Upper lobe of left lung (tissue), 6 donors: ENCODE measurements at regions not wholly inside any gene's neighbourhood (a gene's known extent, or its start where the extent isn't known, plus 50 kb on each side); places are given as distances from the start of the nearest gene placed in this dataset.

Experiments
- ATAC-seq, 2 donors: fragments of 200-7000 bp; cut with Tn5 transposase; one replicate each; pipeline ENCODE4 v1.9.1; 2022; ENCODE audit warnings: mild to moderate bottlenecking in 2 of 2, moderate library complexity in 2 of 2; ENCODE audit not compliant: low FRiP score in 2 of 2
- DNase-seq, 2 donors: peaks; one replicate each; pipeline ENCODE4 v3.0.0-alpha.2; 2019 to 2020
- H3K27ac ChIP-seq, 4 donors: fragments of 200-600 bp; sonication (generic); one replicate each; pipeline ENCODE4 v1.5.1; 2016 to 2019
- H3K27me3 ChIP-seq, 4 donors: fragments of 200-600 bp; sonication (generic); one replicate each; pipeline ENCODE4 v1.5.1; 2017 to 2019
- H3K36me3 ChIP-seq, 4 donors: fragments of 200-600 bp; sonication (generic); one replicate each; pipeline ENCODE4 v1.5.1; 2016 to 2019
- H3K4me1 ChIP-seq, 4 donors: fragments of 200-600 bp; sonication (generic); one replicate each; pipeline ENCODE4 v1.5.1; 2018 to 2019
- H3K4me3 ChIP-seq, 4 donors: fragments of 200-600 bp; sonication (generic); one replicate each; pipeline ENCODE4 v1.5.1; 2017 to 2019; ENCODE audit warnings: mild to moderate bottlenecking in 2 of 4, moderate library complexity in 1 of 4
- H3K9me3 ChIP-seq, 4 donors: fragments of 200-600 bp; sonication (generic); one replicate each; pipeline ENCODE4 v1.5.1; 2018 to 2019
- EP300 ChIP-seq, 4 donors: sonication (generic); formaldehyde crosslinking; IDR thresholded peaks; one replicate each; pipeline ENCODE4 v1.5.1; 2017; ENCODE audit warnings: antibody characterized with exemption in 4 of 4, control low read depth in 2 of 4
- POLR2A ChIP-seq, 4 donors: fragments of 450-650 bp; IDR thresholded peaks; one replicate each; pipeline ENCODE4 v1.5.1; 2016 to 2017; ENCODE audit warnings: antibody characterized with exemption in 4 of 4, mild to moderate bottlenecking in 2 of 4
- POLR2AphosphoS5 ChIP-seq, 2 donors: sonication (generic); formaldehyde crosslinking; IDR thresholded peaks; one replicate each; pipeline ENCODE4 v1.5.1; 2017; ENCODE audit warnings: antibody characterized with exemption in 2 of 2
- WGBS, 2 donors: methylation state at CpG; one replicate each; pipeline ENCODE4 v1.1.5; 2017 to 2018; 5-methylcytosine and 5-hydroxymethylcytosine counted together
- TF ChIP-seq, protein P1 (sequence below), 6 experiments: fragments of 450-650 bp in 4 of 6; fragments of 200-600 bp in 2 of 6; sonication (generic) in 2 of 6; IDR thresholded peaks; one replicate each; pipeline ENCODE4 v1.5.1; 2016 to 2019; ENCODE audit warnings: antibody characterized with exemption in 6 of 6
- donor health status: DM: no; HTN: no; CAD: no; lungs with moderate emphysema.
- donor health status: DM: no; HTN: yes; CAD: no; lungs with severe emphysema.

DNA sequence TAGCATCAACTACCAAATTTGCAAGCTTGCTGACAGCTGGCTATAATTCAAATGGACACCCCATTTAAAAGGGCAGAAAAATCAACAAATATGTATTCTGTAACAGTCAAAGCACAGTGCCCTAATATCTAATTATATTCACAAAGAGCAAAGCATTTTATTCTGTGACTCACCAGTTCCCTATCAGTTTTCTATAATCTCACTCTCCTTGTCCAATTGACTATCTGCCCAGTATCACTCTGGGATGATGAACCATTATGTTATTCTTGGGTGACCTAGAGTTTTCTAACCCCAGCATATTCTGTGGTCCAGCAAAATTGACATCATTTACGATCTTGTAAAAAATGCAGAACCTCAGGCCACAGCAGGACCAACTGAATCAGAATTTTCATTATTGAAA, 82.0 kb upstream of the FREM3 start:
- Histone ChIP-seq H3K4me1 (no peaks in the 10 kb centered on the region), H3K27me3 (no peaks in the 10 kb centered on the region), H3K36me3 (no peaks in the 10 kb centered on the region), H3K9me3 (peaks cover 0 to 6% (median 0%) of the 10 kb centered on the region in 4 donors), H3K27ac (no peak overlapping the region), H3K4me3 (no peak overlapping the region)
- DNase-seq (no peak), ATAC-seq (no peak)
- 83 to 84% methylated on average over 1 of the region's 1 CpG for WGBS, 2 donors
- TF ChIP-seq POLR2A (IDR thresholded peaks at IDR 0.05) = no peak
- TF ChIP-seq, protein P1, sequence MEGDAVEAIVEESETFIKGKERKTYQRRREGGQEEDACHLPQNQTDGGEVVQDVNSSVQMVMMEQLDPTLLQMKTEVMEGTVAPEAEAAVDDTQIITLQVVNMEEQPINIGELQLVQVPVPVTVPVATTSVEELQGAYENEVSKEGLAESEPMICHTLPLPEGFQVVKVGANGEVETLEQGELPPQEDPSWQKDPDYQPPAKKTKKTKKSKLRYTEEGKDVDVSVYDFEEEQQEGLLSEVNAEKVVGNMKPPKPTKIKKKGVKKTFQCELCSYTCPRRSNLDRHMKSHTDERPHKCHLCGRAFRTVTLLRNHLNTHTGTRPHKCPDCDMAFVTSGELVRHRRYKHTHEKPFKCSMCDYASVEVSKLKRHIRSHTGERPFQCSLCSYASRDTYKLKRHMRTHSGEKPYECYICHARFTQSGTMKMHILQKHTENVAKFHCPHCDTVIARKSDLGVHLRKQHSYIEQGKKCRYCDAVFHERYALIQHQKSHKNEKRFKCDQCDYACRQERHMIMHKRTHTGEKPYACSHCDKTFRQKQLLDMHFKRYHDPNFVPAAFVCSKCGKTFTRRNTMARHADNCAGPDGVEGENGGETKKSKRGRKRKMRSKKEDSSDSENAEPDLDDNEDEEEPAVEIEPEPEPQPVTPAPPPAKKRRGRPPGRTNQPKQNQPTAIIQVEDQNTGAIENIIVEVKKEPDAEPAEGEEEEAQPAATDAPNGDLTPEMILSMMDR (IDR thresholded peaks at IDR 0.05) = no peak
- no peak for TF ChIP-seq EP300 (IDR thresholded peaks at IDR 0.05)
- no peak for TF ChIP-seq POLR2AphosphoS5 (IDR thresholded peaks at IDR 0.05)

DNA sequence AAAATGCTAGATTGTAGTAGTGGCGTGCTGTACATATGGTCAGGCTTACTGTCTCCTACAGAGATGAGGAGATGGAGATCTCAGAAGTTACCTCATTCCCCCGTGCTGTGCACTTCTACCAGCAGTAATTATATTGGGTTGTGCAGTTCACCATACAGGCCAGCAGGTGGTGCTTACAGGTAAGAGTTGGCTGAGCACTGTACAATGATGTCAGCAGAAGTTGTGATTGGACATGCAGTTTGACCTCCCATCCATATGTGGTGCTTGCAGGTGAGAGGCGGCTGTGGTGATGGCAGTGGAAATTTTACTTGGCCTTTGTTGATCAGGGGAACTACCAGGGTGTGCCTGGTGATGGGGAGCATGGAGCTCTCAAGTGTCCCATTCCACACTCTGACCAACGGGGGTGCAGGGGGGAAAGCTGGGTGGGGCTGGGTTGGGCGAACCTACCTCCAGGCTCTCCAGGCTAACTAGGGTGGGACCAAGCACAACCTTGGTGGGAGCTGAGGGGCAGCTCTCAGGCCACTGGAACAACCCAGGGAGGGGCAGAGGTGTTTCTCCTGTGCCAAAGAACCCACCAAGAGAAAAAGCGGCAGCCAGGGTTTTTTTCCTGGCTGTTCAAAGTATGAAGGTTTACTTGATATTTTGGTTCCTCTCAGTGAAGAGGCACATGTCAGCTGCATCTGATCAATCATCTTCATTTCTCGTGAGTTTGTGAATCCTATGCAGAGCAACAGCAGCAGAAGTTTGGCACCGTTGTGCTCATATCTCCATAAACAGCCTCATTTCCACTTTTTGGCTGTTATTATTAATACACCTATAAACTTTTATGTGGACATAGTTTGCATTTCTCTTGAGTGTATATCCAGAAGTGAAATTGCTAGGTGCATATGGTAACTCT, 73.8 kb upstream of the FREM3 start:
- ATAC-seq (peak; percentile 75 to 86), DNase-seq (peak in 1 of 2 donors; percentile 62)
- Histone ChIP-seq H3K9me3 (no peaks in the 10 kb centered on the region), H3K27me3 (no peaks in the 10 kb centered on the region), H3K4me1 (no peaks in the 10 kb centered on the region), H3K4me3 (no peak overlapping the region), H3K27ac (no peak overlapping the region), H3K36me3 (no peaks in the 10 kb centered on the region)
- 74 to 79% methylated on average over 8 of the region's 8 CpGs for WGBS, 2 donors
- TF ChIP-seq, protein P1 (IDR thresholded peaks at IDR 0.05) = peak; percentile 36 to 80 (median 62)
- TF ChIP-seq EP300 (IDR thresholded peaks at IDR 0.05) = no peak

DNA sequence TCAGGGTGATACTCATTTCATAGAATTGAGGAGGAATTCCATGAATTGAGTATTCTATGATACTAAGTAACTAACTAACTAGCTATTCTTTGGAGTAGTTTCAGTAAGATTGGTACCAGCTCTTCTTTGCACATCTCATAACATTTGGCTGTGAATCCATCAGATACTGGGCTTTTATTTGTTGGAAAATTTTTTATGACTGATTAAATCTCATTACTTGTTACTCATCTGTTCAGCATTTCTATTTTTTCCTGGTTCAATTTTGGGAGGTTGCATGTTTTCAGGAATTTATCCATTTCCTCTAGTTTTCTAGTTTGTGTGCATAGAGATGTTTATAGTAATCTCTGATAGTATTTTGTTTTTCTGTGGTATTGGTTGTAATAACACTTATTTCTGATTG, 70.8 kb upstream of the FREM3 start:
- no peak for DNase-seq
- Histone ChIP-seq H3K27ac (no peak overlapping the region), H3K36me3 (no peaks in the 10 kb centered on the region), H3K9me3 (no peaks in the 10 kb centered on the region), H3K4me1 (no peaks in the 10 kb centered on the region), H3K4me3 (no peak overlapping the region), H3K27me3 (no peaks in the 10 kb centered on the region)
- TF ChIP-seq, protein P1 (IDR thresholded peaks at IDR 0.05) = no peak
- TF ChIP-seq POLR2AphosphoS5 (IDR thresholded peaks at IDR 0.05) = no peak
- TF ChIP-seq EP300 (IDR thresholded peaks at IDR 0.05) = no peak
- no peak for TF ChIP-seq POLR2A (IDR thresholded peaks at IDR 0.05)
- no peak for ATAC-seq

DNA sequence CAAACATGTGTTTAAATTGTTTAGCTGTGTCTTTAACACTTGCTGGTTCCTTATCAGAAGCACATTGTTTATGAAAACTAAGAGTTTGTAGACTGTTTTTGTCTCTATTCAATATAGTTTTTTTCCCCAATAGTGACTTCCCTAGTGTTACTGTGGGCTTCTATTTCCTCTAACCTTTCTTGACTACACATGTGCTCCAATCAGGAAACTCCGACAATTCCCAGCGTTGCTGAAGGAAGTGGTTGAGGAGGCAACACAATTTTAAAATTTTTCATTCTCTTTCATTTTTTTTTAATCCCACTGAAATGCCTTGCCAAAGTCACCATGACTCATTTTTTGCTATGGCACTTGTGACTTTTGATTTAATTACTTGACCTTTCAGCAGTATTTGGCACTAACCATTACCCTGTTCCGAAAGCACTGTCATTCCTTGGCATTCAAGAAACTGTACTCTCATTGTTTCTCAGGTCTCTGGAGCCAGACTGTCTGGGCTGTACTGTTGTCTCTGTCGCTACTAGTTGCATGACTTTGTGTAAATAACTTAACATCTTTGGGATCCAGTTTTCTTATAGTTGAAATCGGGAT, 67.6 kb upstream of the FREM3 start:
- no peaks in the 10 kb centered on the region for H3K36me3 ChIP-seq
- DNase-seq (no peak), ATAC-seq (no peak)
- TF ChIP-seq, protein P1 (IDR thresholded peaks at IDR 0.05) = no peak
- no peak for TF ChIP-seq POLR2A (IDR thresholded peaks at IDR 0.05)
- no peak for TF ChIP-seq POLR2AphosphoS5 (IDR thresholded peaks at IDR 0.05)
- no peak for TF ChIP-seq EP300 (IDR thresholded peaks at IDR 0.05)
- H3K27me3 ChIP-seq = no peaks in the 10 kb centered on the region
- WGBS, 2 donors = 59 to 65% methylated on average over 5 of the region's 5 CpGs
- H3K4me1 ChIP-seq = no peaks in the 10 kb centered on the region
- H3K9me3 ChIP-seq = no peaks in the 10 kb centered on the region
- H3K27ac ChIP-seq = no peak overlapping the region
- H3K4me3 ChIP-seq = no peak overlapping the region
